HG03460 (cell line): ENCODE measurements at regions not wholly inside any gene's neighbourhood (a gene's known extent, or its start where the extent isn't known, plus 50 kb on each side); places are given as distances from the start of the nearest gene placed in this dataset.
"Not testable (repeated sequence)": the region's sequence is repeated elsewhere in the genome, so short reads cannot be mapped to it uniquely, and the experiment has no call there.

ENCODE experiments used
- ATAC-seq: cut with Tn5 transposase; IDR thresholded peaks from one replicate; pipeline ENCODE4 v1.9.1; 2021; ENCODE audit not compliant: unreplicated experiment

DNA sequence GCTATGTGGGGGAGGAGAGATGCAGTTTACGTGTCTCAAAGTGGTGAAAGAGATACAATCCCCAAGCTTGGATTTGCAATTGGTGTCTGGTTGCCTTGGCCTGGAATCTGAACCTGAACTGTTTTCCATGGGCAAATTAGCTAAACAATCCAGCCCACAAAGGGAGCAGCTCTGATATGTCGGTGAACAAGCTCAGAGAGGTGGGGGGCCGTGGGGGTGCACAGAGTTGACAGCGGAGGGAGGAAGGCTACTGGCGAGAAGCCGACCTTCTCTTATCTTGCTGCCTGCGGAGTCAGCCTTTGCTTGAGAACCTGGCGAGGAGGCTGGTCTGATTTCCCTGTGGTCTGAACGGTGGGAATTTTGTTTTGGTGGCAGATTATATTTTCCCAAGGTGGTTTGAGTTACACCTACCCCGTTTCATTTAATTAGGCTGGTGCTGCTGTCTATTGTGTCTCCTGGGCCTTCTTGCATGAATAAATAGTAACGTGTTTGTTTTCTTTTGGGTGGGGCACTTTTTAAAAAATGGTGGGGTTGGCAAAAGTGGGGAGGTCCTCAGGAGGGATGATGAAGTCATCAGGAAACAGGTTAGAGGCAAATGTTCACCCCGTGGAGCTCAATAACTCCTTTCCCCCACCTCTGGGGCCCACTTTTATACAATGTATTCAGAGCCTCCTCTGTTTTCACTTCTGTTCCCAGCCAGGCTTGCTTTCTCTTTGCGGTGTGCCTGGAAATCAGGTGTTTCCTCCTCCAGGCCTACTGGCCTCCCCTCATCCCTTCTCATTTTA, 80.9 kb upstream of the IGFBP5 start:
- ATAC-seq, result no peak

DNA sequence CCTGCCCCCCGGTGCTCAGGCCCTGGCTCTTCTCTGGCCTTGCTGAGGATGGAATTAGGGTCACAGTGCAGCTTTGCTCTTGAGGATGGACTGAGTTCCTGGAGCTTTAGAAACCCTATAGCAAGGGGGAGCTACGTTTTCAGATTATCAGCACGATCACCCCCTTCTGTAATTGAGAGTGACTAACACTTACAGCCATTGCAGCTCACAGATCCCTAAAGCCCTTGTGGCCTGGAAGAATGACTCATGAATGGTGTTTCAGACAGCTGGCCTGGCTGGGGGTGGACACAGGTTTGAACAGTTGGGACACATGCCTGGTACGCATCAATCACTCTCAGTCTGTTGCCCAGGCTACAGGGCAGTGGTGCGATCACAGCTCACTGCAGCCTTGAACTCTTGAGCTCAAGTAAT, 79.7 kb upstream of the IGFBP5 start:
- ATAC-seq, result no peak

DNA sequence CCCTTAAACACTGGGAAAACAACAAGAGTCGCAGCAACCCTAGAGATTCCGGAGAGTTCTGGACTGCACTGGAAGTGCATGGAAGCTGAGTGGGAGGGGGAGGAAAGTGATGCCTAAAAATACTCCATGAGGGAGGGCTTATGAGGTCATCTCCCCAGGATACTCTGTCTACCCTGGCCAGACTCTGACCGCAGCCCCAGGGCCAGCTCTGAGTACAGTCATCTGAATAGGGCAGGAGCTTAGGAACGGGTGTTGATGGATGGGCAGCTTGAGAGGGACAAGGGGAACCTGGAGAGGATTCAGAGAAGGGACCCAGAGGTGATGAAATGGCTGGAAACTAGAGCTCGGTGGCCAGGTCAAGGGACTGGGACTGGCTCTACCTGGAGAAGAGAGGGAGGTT, 79.3 kb upstream of the IGFBP5 start:
- ATAC-seq, result no peak

DNA sequence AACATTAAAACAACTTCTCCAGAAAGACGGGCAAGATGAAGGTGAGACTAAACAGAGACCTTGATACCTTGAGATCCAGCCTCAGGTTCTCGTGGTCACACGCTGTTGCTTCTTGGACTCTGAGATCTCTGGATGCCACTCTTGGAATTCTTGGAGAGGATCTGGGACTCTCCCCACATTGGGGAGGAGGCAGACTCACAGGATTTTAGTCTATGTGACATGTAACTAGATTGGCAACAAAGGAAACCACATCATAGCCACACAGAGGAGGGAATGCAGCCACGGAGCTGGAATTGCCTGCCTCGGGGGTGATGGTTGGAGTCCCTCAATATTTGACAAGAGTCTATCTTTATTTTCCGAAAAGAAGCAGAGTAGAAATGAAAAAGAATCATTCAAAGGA, 78.8 kb upstream of the IGFBP5 start:
- no peak for ATAC-seq

DNA sequence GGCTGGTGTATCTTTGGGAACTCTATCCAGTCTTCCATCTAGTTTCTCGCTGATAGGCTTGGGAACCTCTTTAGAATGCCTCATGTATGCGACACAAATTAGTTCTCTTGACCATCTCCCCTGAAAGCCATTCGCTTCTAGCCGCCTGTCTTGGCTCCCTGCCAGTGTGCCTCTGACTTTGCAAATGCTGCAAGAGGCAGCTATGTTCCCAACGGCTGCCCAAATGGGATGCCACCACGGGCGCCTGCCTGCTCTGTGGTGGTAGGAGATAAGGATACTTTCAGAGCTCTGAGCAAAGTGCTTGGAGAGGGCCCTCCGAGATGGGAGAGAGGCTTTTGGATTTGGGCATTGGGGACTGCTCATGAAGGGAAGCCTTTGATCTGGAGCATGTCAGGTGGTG, 77.7 kb upstream of the IGFBP5 start:
- no peak for ATAC-seq

DNA sequence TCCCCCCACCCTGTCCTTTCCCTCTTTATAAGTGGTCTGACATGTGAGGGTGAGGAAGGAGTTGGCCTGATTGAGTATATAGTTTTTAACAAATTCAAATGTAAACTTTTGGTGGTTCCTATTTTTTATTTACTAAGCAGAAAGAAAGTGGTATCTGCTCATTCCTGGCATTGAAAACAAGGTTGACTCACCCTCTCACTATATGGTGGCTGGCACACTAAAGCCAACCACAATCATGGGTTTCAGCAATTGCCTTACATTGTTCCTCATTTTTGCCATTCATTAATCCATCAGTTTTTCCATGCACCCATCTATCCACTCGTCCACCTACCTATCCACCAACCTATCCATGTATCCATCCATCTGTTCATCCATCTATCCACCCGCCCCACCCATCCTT, 75.4 kb upstream of the IGFBP5 start:
- no peak for ATAC-seq

DNA sequence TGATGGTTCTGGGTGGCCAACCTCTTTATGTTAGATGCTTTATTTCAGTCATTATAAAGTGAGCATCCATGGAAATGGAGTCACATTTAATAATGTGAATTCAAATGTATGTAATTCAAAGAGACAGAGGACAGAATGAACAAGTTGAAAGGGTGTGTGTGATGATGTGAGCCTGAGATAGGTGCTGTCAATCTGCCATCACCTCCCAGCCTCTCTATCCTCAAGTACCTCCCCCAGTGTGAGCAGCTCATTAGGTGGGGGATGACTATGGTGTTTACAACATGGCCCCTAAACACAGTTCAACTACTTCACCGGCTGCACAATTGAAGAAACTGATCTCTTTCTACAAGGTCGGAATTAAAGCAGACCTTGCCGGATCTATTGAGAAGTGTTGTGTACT, 74.7 kb upstream of the IGFBP5 start:
- no peak for ATAC-seq

DNA sequence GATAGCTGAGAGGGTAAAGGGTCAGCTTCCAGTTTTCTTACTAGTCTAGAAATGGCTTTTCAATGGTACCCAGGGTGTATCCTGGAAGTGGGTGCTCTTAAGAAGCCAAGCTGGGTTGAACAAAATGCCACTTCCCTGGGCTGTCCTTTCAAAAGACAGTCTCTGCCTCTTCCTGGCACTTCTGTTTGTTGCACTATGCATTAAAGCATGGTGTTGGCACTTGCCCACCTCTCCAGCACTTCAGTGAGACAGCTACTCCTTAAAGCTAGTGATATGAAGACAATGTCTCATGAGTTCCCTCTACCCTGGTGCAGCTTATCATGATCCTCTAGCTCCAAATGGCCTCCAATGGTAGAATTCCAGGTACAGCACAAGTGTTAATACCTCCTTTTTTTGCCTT, 74.3 kb upstream of the IGFBP5 start:
- ATAC-seq, result no peak

DNA sequence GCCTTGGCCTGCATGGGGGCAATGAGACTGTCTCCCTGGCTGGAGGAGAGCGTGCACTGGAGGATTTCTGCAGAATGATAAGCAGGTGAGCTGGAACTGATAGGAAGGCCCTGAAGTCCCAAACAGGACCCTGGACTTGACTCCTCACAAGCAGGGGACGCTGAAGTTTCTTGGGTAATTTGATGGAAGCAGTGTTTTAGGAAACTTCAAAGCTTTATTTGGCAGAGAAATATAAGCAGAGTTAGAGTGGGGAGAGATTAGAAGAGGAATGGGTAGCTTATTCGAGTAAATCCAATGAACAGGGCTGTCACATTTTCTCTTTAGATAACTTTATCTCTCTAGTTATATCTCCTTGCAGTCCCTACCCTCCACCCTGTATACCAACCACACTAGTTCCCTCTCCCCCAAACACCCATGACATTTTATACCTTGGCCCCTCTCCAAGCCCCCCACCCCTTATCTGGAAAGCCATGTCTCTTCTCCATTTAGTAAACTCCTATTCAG, 73.6 kb upstream of the IGFBP5 start:
- ATAC-seq, result no peak

DNA sequence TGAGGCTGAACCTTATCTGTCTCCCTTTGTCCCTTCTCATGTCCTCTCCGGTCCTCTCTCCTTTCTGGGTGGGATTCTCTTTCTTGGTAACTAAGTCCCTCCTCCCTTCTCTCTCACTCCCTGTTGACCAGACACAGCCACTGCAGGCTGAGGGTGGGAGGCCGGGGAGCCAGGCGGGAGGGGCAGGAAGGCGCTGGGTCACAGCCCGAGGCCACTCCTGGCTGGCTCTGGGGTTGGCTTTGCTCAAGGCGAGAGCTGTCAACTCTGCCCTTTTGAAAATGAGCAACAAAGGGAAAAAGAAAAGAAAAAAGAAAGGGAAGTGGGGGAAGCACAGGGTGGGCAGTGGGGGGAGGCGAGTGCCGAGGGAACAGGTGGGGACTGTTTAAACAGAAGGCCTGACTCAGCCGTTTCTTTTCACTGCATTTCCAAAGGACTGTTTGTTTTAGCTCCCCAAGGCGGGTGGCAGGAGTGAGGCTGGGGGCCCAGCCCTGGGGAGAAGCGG, 70.5 kb upstream of the IGFBP5 start:
- no peak for ATAC-seq

DNA sequence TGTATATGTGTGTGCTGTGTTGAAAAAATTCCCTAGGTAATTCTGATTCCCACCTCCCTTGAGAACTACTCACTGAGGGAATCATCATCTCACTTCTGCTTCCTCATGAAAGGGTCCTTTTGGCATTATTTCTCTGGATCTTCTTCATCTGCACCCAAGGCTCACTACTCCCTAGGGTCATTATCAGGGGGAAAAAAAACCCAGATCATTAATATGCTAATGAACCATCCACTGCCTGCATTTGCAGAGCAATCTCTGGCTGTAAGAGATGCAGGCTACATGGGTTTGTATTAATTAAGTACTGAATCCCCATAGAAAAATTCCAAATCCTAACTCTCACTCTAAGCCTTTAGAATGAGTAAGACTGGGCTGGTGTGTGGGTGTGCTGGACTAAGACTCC, 68.0 kb upstream of the IGFBP5 start:
- no peak for ATAC-seq

DNA sequence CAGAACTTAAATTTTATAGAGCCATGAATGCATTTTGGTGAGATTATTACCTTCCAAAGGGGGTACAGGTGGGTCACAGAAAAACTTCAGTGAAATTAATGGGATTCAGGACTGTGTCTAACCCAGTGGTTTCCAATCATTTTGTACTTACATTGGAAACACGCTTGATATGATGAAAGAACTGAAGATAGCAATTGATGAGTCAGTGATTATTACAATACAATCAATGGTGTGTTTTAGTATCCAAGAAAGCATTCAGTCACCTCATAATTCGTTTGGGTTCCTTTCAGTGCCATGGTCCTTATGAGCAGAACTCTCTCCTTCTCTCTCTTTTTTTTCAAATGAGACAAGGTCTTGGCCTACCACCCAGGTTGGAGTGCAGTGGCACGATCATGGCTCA, 66.5 kb upstream of the IGFBP5 start:
- ATAC-seq, result no peak

DNA sequence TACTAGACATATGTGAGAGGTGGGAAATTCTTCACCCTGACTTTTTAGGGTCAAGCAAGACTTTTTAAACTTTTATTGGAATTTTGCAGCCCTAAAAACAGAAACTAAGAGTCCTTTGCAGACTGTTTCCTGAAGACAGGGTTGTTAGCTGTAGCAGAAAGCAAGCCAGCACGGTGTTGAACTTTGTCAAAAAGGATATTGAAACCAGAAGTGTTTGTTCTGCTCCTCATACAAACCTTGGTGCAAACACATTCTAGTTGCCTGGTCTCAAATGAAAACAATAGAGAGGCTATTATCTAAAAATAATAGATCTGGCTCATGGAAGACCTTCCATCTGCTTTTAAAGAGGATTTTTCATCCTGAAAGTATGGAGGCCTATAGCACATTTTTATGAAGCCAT, 65.8 kb upstream of the IGFBP5 start:
- ATAC-seq, result no peak

DNA sequence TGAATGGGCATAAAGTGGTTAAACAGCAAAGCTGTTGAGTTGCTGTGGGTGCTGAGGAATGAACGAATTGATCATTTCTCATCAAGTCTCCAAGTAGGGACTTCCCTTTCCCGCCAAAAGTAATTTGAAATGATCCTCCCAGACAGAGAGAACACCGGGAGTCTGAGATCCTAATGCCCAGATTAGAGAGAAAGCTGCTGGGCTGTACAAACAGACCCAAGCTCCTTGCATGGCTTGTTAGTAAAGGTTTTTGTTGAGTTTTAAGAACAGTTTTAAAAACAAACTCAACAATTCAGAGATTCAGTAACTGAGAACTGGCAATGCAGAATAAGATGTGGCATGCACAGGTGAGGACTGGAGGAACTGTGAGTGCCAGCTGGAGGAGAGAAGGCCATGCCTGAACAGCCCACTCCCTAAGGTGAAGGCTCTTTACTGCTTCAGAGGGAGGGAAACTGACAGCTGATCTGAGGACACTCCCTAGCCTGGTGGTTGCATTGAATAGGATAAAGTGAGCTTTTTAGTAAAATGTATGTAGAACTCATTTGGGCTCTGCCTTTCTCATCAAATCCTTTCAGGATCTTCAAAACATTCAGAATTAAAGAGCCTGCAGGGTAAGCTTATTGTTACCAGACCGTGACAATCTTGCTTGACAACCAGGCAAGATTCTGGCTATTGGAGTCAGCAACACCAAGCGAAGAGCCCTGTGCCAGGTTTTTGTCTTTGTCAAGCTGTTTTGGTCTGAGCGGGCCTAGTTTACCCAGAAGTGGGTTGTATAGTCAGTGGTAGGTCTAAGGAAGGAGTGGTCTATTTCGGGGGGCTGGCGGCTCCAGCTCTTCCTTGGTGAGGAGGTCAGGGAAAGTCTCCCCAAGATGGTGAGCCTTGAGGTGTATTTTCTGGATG, 63.2 kb upstream of the IGFBP5 start:
- ATAC-seq, result no peak

DNA sequence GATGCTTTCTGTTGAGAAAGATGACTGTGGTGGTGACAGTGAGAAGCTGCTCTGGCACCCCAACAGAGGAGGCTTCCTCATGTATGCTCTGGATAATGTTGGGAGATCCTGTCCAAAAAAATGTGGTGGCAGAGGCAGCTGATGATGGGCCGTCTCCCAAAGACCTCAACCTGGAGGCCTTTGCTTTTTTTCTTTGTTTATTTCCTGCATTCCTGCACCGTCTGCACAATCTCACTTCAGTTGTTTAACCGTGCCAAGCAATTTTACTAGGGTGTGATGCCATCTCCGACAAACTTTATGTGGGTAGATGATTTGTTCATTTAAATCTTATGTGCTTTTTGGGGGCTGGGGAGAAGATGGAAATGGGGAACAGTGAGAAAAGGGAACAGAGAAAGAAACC, 62.2 kb upstream of the IGFBP5 start:
- ATAC-seq, result no peak

DNA sequence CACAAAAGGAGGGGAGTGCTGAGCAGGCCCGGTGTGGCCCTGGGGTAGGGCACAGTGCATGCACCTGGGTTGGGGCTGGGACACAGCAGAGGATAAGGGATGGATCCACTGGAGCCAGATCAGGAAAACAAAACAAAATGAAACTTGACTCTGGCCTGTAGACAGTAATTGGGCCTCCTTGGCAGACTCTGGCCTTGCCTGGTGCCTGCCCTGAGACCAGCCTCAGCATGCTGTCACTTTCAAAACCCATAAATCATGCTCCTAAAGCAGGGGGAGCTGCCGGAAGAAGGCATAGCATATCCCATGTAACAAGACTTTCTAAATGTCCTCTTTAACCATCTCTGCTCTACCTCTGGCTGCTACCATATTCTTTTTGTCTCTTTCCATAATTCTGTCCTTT, 61.1 kb upstream of the IGFBP5 start:
- ATAC-seq, result no peak

DNA sequence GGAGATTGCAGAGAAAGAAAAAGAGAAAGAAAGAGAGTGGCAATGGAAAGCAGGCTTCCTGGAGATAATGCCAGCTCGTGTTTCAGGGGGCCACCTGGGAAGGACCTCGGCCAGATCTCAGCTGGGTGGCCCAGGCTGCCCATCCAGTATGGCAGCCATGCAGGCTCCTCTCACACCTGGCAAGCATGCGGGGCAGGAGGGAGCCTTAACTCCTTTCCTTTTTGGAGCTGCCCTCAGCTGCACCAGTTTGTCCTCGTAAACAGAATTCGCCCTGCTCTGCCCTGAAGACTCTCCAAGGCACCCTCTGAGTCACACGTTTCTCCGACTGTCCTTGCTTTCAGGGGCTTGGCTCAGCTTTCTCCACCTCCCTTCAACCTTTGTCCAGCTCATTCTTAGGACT, 59.5 kb upstream of the IGFBP5 start:
- no peak for ATAC-seq

DNA sequence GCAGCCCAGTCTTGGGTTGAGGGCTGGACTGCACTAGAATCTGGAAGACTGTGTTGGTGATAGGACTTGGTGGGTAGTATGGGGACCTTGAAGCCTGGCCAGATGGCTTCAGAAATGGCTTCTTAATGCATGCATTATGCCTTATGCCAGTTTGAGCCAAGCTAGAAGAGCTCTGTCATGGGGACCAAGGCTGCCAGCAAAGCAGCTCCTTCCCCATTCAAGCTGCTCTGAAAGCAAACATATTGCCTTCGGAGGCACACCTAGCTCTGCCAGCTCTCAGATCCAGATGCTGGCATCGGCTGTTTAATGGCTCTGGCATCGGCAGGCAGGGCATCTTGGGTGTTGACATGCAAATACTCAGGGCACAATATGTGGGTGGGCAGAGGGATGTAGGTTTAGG, 59.0 kb upstream of the IGFBP5 start:
- no peak for ATAC-seq

DNA sequence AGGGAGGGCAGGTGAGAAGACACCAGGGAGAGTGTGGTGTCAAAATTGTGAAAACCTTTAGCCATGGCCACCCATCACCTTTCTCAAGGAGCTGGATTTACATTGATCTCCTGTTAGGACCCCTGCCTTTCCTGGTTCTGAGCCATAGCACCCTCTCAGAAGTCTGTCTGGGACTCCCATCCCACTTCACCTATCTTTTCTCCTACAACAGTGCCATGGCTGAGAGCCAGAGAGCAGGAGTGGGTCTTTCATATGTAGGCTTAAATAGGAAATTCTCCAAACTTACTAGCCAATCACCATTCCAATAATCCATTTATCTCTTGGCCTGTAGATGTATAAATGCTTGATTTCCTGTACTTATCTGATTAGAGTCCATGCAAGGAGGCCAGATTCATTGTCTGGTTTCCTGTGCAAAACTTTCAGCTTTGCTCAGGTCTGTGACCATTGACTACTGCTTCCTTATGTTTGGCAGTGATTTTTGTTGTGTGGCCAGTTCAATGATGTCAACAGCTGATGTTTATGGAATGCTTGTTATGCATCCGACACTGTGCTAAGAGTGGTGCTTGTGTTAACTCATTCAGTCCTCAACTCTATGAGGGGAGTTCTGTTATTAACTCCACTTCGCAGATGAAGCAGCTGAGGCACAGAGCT, 57.6 kb upstream of the IGFBP5 start:
- no peak for ATAC-seq

DNA sequence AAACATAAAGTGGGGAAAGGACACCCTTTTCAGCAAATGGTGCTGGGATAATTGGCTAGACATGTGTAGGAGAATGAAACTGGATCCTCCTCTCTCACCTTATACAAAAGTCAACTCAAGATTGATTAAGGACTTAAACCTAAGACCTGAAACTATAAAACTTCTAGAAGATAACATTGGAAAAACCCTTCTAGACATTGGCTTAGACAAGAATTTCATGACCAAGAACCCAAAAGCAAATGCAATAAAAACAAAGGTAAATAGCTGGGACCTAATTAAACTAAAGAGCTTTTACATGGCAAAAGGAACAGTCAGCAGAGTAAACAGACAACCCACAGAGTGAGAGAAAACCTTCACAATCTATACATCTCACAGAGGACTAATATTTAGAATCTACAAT, 55.4 kb upstream of the IGFBP5 start:
- ATAC-seq, result not testable (repeated sequence)

DNA sequence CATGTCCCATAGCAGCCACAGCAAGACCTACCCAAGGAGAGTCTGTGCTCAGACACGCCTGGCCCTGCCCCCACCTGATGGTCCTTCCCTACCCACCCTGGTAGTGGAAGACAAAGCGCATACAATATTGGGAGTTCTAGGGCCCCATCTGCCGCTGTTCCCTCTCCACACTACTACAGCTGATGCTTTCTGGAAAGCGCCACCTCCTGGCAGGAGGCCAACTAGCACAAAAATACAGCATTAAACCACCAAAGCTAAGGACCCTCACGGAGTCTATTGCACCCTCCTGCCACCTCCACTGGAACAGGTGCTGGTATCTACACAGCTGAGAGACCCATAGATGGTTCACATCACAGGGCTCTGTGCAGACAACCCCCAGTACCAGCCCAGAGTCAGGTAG, 50.9 kb upstream of the IGFBP5 start:
- not testable (repeated sequence) for ATAC-seq
